ENCODE measurements at regions not wholly inside any gene's neighbourhood (a gene's known extent, or its start where the extent isn't known, plus 50 kb on each side); places are given as distances from the start of the nearest gene placed in this dataset.
A peak's percentile ranks its signal among the peaks of the same experiment; 100 is the strongest.
"Not testable (repeated sequence)": the region's sequence is repeated elsewhere in the genome, so short reads cannot be mapped to it uniquely, and the experiment has no call there.

GRCh38 chr19:14285726-14286125 is 79.8 kb upstream of the ADGRL1 start:
- DNase-seq (ENCODE audit: low spot score); FAIRE-seq: not testable (repeated sequence)

GRCh38 chr19:14283813-14284520 is 78.0 kb upstream of the ADGRL1 start:
- FAIRE-seq: not testable (repeated sequence)
- peak; percentile 78 for DNase-seq (ENCODE audit: low spot score)

- not testable (repeated sequence) for DNase-seq (ENCODE audit: low spot score); FAIRE-seq
These were observed 73.3 kb upstream of the ADGRL1 start for GRCh38 chr19:14279270-14279669.

GRCh38 chr19:14277608-14278007 is 71.6 kb upstream of the ADGRL1 start:
- DNase-seq (ENCODE audit: low spot score) (no peak), FAIRE-seq (no peak)

GRCh38 chr19:14275823-14276222 is 69.9 kb upstream of the ADGRL1 start:
- DNase-seq (ENCODE audit: low spot score); FAIRE-seq: not testable (repeated sequence)

GRCh38 chr19:14272623-14273022 is 66.7 kb upstream of the ADGRL1 start:
- DNase-seq (ENCODE audit: low spot score) (no peak), FAIRE-seq (no peak)

GRCh38 chr19:14271840-14272239 is 65.9 kb upstream of the ADGRL1 start:
- DNase-seq (ENCODE audit: low spot score): no peak
- FAIRE-seq: no peak

- DNase-seq (ENCODE audit: low spot score); FAIRE-seq: not testable (repeated sequence)
These were observed 64.6 kb upstream of the ADGRL1 start for GRCh38 chr19:14270557-14270956.

GRCh38 chr19:14267224-14267741 is 61.3 kb upstream of the ADGRL1 start:
- DNase-seq (ENCODE audit: low spot score) (no peak), FAIRE-seq (no peak)

GRCh38 chr19:14266208-14266607 is 60.2 kb upstream of the ADGRL1 start:
- DNase-seq (ENCODE audit: low spot score); FAIRE-seq: not testable (repeated sequence)

GRCh38 chr19:14265290-14266036 is 59.5 kb upstream of the ADGRL1 start:
- DNase-seq (ENCODE audit: low spot score) (no peak), FAIRE-seq (no peak)

GRCh38 chr19:14255902-14256649 is 50.1 kb upstream of the ADGRL1 start:
- peak; percentile 19 for DNase-seq (ENCODE audit: low spot score)
- FAIRE-seq: not testable (repeated sequence)

All from RCC 7860 (cell line).